ENCODE measurements at regions not wholly inside any gene's neighbourhood (a gene's known extent, or its start where the extent isn't known, plus 50 kb on each side); places are given as distances from the start of the nearest gene placed in this dataset.

DNA sequence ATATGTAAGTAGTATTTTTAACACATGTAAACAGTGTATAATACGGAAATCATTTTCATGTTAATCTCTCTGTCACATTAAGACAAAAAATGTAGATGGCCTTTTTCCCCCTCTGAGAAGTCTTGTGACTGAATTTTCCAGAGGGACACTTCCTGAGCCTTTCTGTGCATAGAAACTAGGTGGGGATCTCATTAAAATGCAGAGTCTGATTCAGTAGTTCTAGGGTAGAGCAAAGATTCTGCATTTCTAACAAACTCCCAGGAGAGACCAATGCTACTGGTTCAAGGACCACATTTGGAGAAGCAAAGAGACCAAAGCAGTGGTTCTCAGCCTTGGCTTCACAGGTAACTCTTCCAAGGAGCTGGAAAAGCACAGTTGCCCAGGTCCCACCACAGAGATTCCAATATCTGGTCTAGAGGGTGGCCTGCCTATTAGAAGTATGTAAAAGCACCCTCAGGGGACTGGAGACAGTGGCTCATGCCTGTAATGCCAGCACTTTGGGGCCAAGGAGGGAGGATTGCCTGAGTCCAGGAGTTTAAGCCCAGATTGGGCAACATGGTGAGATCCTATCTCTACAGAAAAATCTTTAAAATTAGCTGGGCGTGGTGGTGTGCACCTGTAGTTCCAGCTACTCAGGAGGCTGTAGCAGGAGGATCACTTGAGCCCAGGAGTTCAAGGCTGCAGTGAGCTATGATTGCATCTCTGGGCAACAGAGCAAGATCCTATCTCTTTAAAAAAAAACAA lies 378.5 kb downstream of the KIF16B start:
- H3K4me1 ChIP-seq: no peaks in the 10 kb centered on the region
- no peak for DNase-seq (ENCODE audit: low spot score in 2 of 2)
- in situ Hi-C loops (cut with MboI; ENCODE audit: low sequenced_read_pairs): no loop called here
- H3K4me3 ChIP-seq: no peak overlapping the region
- H3K9me3 ChIP-seq: no peaks in the 10 kb centered on the region
- H3K36me3 ChIP-seq (replicated peaks): no peaks in the 10 kb centered on the region
- H3K27me3 ChIP-seq (ENCODE audit: low read depth): no peaks in the 10 kb centered on the region

GRCh38 chr20:16191496-16191895 lies 381.8 kb downstream of the KIF16B start:
- no peak for DNase-seq (ENCODE audit: low spot score in 2 of 2)
- Histone ChIP-seq H3K9me3 (no peaks in the 10 kb centered on the region), H3K4me3 (no peak overlapping the region), H3K4me1 (no peaks in the 10 kb centered on the region), H3K27me3 (ENCODE audit: low read depth) (no peaks in the 10 kb centered on the region), H3K36me3 (replicated peaks) (no peaks in the 10 kb centered on the region)
- in situ Hi-C loops (cut with MboI; ENCODE audit: low sequenced_read_pairs): no loop called here

DNA sequence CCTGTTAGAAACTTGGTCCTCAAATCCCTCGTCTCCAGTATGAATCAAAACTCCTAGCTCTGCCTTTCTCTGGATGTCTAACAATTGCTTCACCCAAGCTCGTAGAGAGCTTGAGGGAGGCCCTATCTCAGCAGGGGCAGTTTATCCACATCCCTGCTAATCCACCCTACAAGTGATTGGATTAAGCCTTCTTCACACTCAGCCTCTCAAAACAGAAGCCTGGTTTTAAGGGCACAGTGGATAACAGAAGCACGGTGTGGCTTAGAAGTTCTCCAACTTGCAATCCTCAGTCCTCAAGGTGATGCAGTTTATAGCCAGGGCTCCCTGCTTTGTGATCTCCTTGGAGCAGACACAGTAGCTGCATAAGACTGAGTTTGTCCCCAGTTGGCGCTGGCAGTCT lies 383.9 kb downstream of the KIF16B start:
- Histone ChIP-seq H3K4me1 (no peaks in the 10 kb centered on the region), H3K27me3 (ENCODE audit: low read depth) (no peaks in the 10 kb centered on the region), H3K4me3 (no peak overlapping the region), H3K36me3 (replicated peaks) (no peaks in the 10 kb centered on the region), H3K9me3 (no peaks in the 10 kb centered on the region)
- no peak for DNase-seq (ENCODE audit: low spot score in 2 of 2)
- in situ Hi-C loops (cut with MboI; ENCODE audit: low sequenced_read_pairs): no loop called here

GRCh38 chr20:16187956-16188616 lies 385.2 kb downstream of the KIF16B start:
- H3K4me1 ChIP-seq: no peaks in the 10 kb centered on the region
- H3K27me3 ChIP-seq (ENCODE audit: low read depth): no peaks in the 10 kb centered on the region
- no peak overlapping the region for H3K4me3 ChIP-seq
- in situ Hi-C loops (cut with MboI; ENCODE audit: low sequenced_read_pairs): no loop called here
- H3K9me3 ChIP-seq: no peaks in the 10 kb centered on the region
- DNase-seq (ENCODE audit: low spot score in 2 of 2): no peak
- no peaks in the 10 kb centered on the region for H3K36me3 ChIP-seq (replicated peaks)

DNA sequence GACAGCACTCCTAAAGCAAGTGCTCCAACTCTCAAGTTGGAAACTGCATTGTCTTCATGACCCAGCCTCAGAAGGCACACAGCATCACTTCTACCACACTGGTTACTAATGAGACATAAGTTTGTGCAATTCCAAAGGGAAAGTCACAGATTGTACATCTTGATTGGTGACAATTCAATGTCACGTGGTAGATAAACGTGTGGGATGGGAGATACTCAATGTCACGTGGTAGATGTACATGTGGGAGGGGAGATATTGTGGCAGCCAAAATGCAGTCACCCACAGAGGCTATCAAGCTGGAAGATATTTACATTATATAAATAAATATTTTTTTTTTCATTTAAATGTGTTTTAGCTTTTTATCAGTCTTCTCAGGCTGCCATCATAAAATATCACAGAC lies 393.3 kb downstream of the KIF16B start:
- Histone ChIP-seq H3K36me3 (replicated peaks) (no peaks in the 10 kb centered on the region), H3K4me1 (no peaks in the 10 kb centered on the region), H3K27me3 (ENCODE audit: low read depth) (no peaks in the 10 kb centered on the region), H3K9me3 (no peaks in the 10 kb centered on the region), H3K4me3 (no peak overlapping the region)
- DNase-seq (ENCODE audit: low spot score in 2 of 2): no peak
- in situ Hi-C loops (cut with MboI; ENCODE audit: low sequenced_read_pairs): no loop called here

GRCh38 chr20:16179371-16179770 lies 393.9 kb downstream of the KIF16B start:
- no peak for DNase-seq (ENCODE audit: low spot score in 2 of 2)
- H3K9me3 ChIP-seq: no peaks in the 10 kb centered on the region
- H3K36me3 ChIP-seq (replicated peaks): no peaks in the 10 kb centered on the region
- no peaks in the 10 kb centered on the region for H3K4me1 ChIP-seq
- no peaks in the 10 kb centered on the region for H3K27me3 ChIP-seq (ENCODE audit: low read depth)
- in situ Hi-C loops (cut with MboI; ENCODE audit: low sequenced_read_pairs): no loop called here
- no peak overlapping the region for H3K4me3 ChIP-seq

GRCh38 chr20:16178546-16179135 lies 394.6 kb downstream of the KIF16B start:
- Histone ChIP-seq H3K4me1 (no peaks in the 10 kb centered on the region), H3K36me3 (replicated peaks) (no peaks in the 10 kb centered on the region), H3K27me3 (ENCODE audit: low read depth) (no peaks in the 10 kb centered on the region), H3K9me3 (no peaks in the 10 kb centered on the region), H3K4me3 (no peak overlapping the region)
- in situ Hi-C loops (cut with MboI; ENCODE audit: low sequenced_read_pairs): no loop called here
- DNase-seq (ENCODE audit: low spot score in 2 of 2): no peak

DNA sequence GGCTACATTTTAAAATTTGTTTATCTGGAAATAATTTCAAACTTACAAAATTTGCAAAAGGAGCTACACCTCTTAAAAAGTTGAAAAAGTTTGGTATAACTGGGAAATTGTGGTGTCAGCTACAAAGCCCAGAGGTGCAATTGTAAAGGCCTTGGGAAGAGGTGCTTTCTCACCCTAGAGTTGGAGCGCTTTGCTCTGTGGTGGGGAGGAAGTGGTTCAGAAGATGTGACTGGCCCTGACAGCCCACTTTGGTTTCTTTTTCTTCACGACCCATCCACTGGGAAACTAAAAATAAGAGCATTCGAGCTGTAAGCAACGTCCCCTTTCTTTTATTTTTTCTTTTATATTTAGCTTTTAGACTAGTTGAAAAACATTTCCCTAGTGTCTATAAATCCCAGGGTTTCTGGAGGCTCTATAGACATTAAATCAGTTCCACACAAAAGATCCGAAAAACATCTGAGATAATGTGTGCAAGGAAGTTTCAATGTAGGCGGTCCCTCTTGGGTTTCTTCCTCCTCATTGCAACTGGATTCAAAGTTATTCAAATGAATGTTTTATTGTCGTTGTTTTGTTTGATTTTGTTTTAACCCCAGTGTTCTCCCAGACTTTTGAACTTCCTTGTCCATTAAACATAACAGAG lies 397.8 kb downstream of the KIF16B start:
- no peaks in the 10 kb centered on the region for H3K4me1 ChIP-seq
- no peaks in the 10 kb centered on the region for H3K27me3 ChIP-seq (ENCODE audit: low read depth)
- in situ Hi-C loops (cut with MboI; ENCODE audit: low sequenced_read_pairs): no loop called here
- no peak overlapping the region for H3K4me3 ChIP-seq
- no peaks in the 10 kb centered on the region for H3K36me3 ChIP-seq (replicated peaks)
- H3K9me3 ChIP-seq: no peaks in the 10 kb centered on the region
- no peak for DNase-seq (ENCODE audit: low spot score in 2 of 2)

DNA sequence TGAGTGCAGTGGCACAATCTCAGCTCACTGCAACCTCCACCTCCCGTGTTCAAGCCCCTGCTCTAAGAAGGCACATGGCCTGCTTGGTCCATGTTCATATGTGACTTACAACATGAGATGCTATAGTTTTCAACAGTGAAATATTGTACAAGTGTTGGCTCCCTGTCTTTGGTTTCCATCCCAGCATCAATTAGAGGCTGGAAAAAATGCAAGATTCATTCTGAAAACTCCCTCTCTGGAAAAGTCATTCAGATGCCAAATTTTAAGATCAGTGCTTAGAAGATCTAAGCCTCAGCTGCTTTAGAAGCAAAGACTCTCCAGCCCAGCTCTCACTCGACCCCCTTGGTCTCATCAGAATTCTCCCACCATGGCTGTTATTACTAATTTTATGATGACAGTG lies 398.9 kb downstream of the KIF16B start:
- in situ Hi-C loops (cut with MboI; ENCODE audit: low sequenced_read_pairs): no loop called here
- no peaks in the 10 kb centered on the region for H3K4me1 ChIP-seq
- H3K27me3 ChIP-seq (ENCODE audit: low read depth): no peaks in the 10 kb centered on the region

DNA sequence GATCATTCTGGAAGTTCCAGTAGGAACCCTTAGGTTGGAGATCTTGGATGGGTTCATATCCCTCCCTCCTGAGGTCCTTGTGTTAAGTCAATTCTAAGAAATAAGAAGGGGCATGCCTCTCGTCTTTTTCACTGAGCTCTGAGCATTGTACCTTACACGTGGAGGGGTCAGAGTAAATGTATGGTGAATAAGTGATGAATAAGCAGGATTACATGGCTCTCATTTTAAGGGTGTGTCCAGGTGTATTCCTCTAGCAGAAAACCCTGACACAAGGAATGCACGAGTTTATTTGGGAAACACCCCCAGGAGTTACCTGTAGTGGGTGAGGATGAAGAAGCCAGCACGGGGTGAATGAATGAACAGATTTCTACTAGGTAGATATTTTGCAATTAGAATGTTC lies 400.2 kb downstream of the KIF16B start:
- Histone ChIP-seq H3K9me3 (no peaks in the 10 kb centered on the region), H3K27me3 (ENCODE audit: low read depth) (no peaks in the 10 kb centered on the region), H3K36me3 (replicated peaks) (no peaks in the 10 kb centered on the region), H3K4me1 (no peaks in the 10 kb centered on the region), H3K4me3 (no peak overlapping the region)
- in situ Hi-C loops (cut with MboI; ENCODE audit: low sequenced_read_pairs): no loop called here
- no peak for DNase-seq (ENCODE audit: low spot score in 2 of 2)

More for the DNA sequence above, 398.9 kb downstream of the KIF16B start:
- no peak overlapping the region for H3K4me3 ChIP-seq
- H3K9me3 ChIP-seq: no peaks in the 10 kb centered on the region
- DNase-seq (ENCODE audit: low spot score in 2 of 2): no peak
- no peaks in the 10 kb centered on the region for H3K36me3 ChIP-seq (replicated peaks)

GRCh38 chr20:16171180-16171579 lies 402.1 kb downstream of the KIF16B start:
- Histone ChIP-seq H3K4me3 (no peak overlapping the region), H3K36me3 (replicated peaks) (no peaks in the 10 kb centered on the region), H3K4me1 (no peaks in the 10 kb centered on the region), H3K27me3 (ENCODE audit: low read depth) (no peaks in the 10 kb centered on the region), H3K9me3 (no peaks in the 10 kb centered on the region)
- no peak for DNase-seq (ENCODE audit: low spot score in 2 of 2)
- in situ Hi-C loops (cut with MboI; ENCODE audit: low sequenced_read_pairs): no loop called here

GRCh38 chr20:16170406-16170971 lies 402.8 kb downstream of the KIF16B start:
- in situ Hi-C loops (cut with MboI; ENCODE audit: low sequenced_read_pairs): no loop called here
- no peak for DNase-seq (ENCODE audit: low spot score in 2 of 2)
- Histone ChIP-seq H3K4me3 (no peak overlapping the region), H3K4me1 (no peaks in the 10 kb centered on the region), H3K36me3 (replicated peaks) (no peaks in the 10 kb centered on the region), H3K27me3 (ENCODE audit: low read depth) (no peaks in the 10 kb centered on the region), H3K9me3 (no peaks in the 10 kb centered on the region)

GRCh38 chr20:16167423-16168130 lies 405.7 kb downstream of the KIF16B start:
- DNase-seq (ENCODE audit: low spot score in 2 of 2): no peak
- Histone ChIP-seq H3K4me3 (no peak overlapping the region), H3K4me1 (no peaks in the 10 kb centered on the region), H3K36me3 (replicated peaks) (no peaks in the 10 kb centered on the region), H3K27me3 (ENCODE audit: low read depth) (no peaks in the 10 kb centered on the region), H3K9me3 (no peaks in the 10 kb centered on the region)
- in situ Hi-C loops (cut with MboI; ENCODE audit: low sequenced_read_pairs): no loop called here
